Nephron (organoid): ENCODE measurements at regions not wholly inside any gene's neighbourhood (a gene's known extent, or its start where the extent isn't known, plus 50 kb on each side); places are given as distances from the start of the nearest gene placed in this dataset.

Experiments
- H3K27ac Mint-ChIP-seq, 3 experiments: 2 replicates each; pipeline ENCODE4 v1.8.0; 2020; ENCODE audit warnings: mixed read lengths in 3 of 3, mild to moderate bottlenecking in 2 of 3, moderate library complexity in 1 of 3
- H3K27me3 Mint-ChIP-seq: 2 replicates; pipeline ENCODE4 v1.8.0; 2021; ENCODE audit warnings: low read depth, mild to moderate bottlenecking, moderate library complexity, mixed read lengths
- H3K36me3 Mint-ChIP-seq: 2 replicates; pipeline ENCODE4 v1.8.0; 2020; ENCODE audit warnings: low read depth, mixed read lengths
- H3K4me1 Mint-ChIP-seq: 2 replicates; pipeline ENCODE4 v1.8.0; 2020; ENCODE audit warnings: mixed read lengths
- H3K4me3 Mint-ChIP-seq, 3 experiments: 2 replicates each; pipeline ENCODE4 v1.8.0; 2020; ENCODE audit warnings: mild to moderate bottlenecking in 3 of 3, mixed read lengths in 3 of 3, moderate library complexity in 2 of 3
- H3K9me3 Mint-ChIP-seq: 2 replicates; pipeline ENCODE4 v1.8.0; 2020; ENCODE audit warnings: mixed read lengths
- CTCF ChIP-seq, 3 experiments: fragments of 200-600 bp; sonication (generic); IDR thresholded peaks; one replicate each; pipeline ENCODE4 v1.5.0; 2021; ENCODE audit warnings: antibody characterized with exemption in 3 of 3; ENCODE audit not compliant: unreplicated experiment in 3 of 3

- Mint-ChIP-seq H3K36me3 (peaks cover 4% of the 10 kb centered on the region), H3K4me1 (peaks cover 45% of the 10 kb centered on the region), H3K27me3 (no peaks in the 10 kb centered on the region), H3K27ac (peak overlapping the region in 2 of 3 experiments; percentile 23 to 57), H3K9me3 (no peaks in the 10 kb centered on the region), H3K4me3 (no peak overlapping the region)
- TF ChIP-seq CTCF (IDR thresholded peaks at IDR 0.05; ENCODE audit: unreplicated experiment in 3 of 3): no peak
These were observed 89.7 kb upstream of the SLC44A3 start for GRCh38 chr1:94730450-94730849.

GRCh38 chr1:94729267-94729666, 90.9 kb upstream of the SLC44A3 start:
- Mint-ChIP-seq H3K27me3 (no peaks in the 10 kb centered on the region), H3K9me3 (no peaks in the 10 kb centered on the region), H3K4me3 (no peak overlapping the region), H3K27ac (peak overlapping the region; percentile 44 to 87 (median 58)), H3K36me3 (no peaks in the 10 kb centered on the region), H3K4me1 (peaks cover 35% of the 10 kb centered on the region)
- TF ChIP-seq CTCF (IDR thresholded peaks at IDR 0.05; ENCODE audit: unreplicated experiment in 3 of 3): no peak

GRCh38 chr1:94727846-94728715, 92.1 kb upstream of the SLC44A3 start:
- H3K27ac Mint-ChIP-seq: peak overlapping the region; percentile 24 to 76 (median 66)
- H3K36me3 Mint-ChIP-seq: no peaks in the 10 kb centered on the region
- H3K27me3 Mint-ChIP-seq: no peaks in the 10 kb centered on the region
- H3K4me3 Mint-ChIP-seq: no peak overlapping the region
- TF ChIP-seq CTCF (IDR thresholded peaks at IDR 0.05; ENCODE audit: unreplicated experiment in 3 of 3): no peak
- peaks cover 41% of the 10 kb centered on the region for H3K4me1 Mint-ChIP-seq
- H3K9me3 Mint-ChIP-seq: no peaks in the 10 kb centered on the region

GRCh38 chr1:94726981-94727685, 93.0 kb upstream of the SLC44A3 start:
- Mint-ChIP-seq H3K9me3 (no peaks in the 10 kb centered on the region), H3K4me3 (no peak overlapping the region), H3K27ac (peak overlapping the region in 2 of 3 experiments; percentile 66 to 76), H3K36me3 (no peaks in the 10 kb centered on the region), H3K27me3 (no peaks in the 10 kb centered on the region), H3K4me1 (peaks cover 50% of the 10 kb centered on the region)
- TF ChIP-seq CTCF (IDR thresholded peaks at IDR 0.05; ENCODE audit: unreplicated experiment in 3 of 3): no peak

GRCh38 chr1:94725566-94725965, 94.6 kb upstream of the SLC44A3 start:
- peaks cover 45% of the 10 kb centered on the region for H3K4me1 Mint-ChIP-seq
- H3K27ac Mint-ChIP-seq: no peak overlapping the region
- no peak for TF ChIP-seq CTCF (IDR thresholded peaks at IDR 0.05; ENCODE audit: unreplicated experiment in 3 of 3)
- H3K4me3 Mint-ChIP-seq: no peak overlapping the region
- H3K36me3 Mint-ChIP-seq: no peaks in the 10 kb centered on the region
- no peaks in the 10 kb centered on the region for H3K9me3 Mint-ChIP-seq
- no peaks in the 10 kb centered on the region for H3K27me3 Mint-ChIP-seq
